HG02840 (cell line): ENCODE measurements at regions not wholly inside any gene's neighbourhood (a gene's known extent, or its start where the extent isn't known, plus 50 kb on each side); places are given as distances from the start of the nearest gene placed in this dataset.
"Not testable (repeated sequence)": the region's sequence is repeated elsewhere in the genome, so short reads cannot be mapped to it uniquely, and the experiment has no call there.

Experiments
- ATAC-seq: cut with Tn5 transposase; IDR thresholded peaks from one replicate; pipeline ENCODE4 v1.9.1; 2021; ENCODE audit warnings: mild to moderate bottlenecking, moderate library complexity, moderate number of reproducible peaks; ENCODE audit not compliant: unreplicated experiment, low FRiP score

DNA sequence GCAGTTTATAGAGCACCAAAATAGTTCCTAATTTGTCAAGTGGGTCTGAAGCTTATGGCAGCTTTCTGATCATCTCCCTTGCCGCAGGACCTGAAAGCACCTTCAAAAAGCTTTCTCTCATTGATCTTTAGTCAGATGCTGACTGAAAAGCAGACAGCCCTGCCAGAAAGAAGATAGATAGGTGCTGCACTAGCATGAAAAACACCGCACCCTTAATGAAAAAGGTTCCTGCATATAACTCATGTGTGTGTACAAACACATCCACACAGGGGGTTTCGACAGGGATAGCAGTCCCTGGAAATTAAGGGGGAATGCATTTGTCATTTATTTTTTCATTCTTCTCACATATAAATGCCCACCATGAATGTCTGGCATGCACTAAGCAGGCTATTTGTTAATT, 361.7 kb upstream of the SNX7 start:
- no peak for ATAC-seq

DNA sequence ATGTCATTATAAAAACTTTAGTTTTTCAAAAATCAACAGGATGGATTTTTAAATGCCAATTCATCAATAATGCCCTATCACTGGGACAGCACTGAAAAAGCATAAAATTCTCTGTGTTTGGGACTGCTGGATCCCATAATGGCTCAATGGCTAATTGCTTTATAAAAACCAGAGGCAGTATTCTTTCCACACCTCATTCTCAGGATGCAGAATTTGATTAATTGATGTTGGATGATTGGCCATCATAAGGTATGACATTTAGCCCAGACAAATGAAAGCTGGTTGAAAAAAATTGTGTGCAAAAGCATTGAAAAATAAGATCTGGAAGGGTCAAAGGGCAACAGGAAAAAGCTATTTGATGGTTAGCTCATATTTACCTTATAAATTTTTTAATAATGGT, 362.2 kb upstream of the SNX7 start:
- no peak for ATAC-seq

GRCh38 chr1:98298319-98298718, 363.2 kb upstream of the SNX7 start:
- no peak for ATAC-seq

- ATAC-seq = no peak
Observed at GRCh38 chr1:98296681-98297080, 364.8 kb upstream of the SNX7 start.

- ATAC-seq = no peak
Observed at GRCh38 chr1:98294127-98294526, 367.4 kb upstream of the SNX7 start.

DNA sequence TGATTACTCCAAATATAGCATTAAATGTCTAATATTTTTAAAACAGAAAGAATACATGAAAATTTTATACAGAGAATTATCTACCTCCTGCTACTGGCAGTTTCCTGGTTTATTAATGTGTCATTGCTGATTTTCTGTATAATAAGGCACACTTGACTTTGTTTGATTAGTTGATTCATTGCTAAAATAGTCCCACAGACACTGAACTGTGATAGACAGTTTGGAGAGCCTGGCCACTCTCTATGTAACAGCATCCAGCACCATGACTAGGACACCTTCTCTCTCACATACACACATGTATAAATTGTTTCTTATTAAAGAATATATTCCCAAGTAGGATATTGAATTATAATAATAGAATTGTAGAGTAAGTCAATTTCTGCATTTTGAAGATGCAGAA, 368.5 kb upstream of the SNX7 start:
- ATAC-seq = no peak

- no peak for ATAC-seq
Observed at GRCh38 chr1:98289311-98289710, 368.5 kb upstream of the DPYD start.

DNA sequence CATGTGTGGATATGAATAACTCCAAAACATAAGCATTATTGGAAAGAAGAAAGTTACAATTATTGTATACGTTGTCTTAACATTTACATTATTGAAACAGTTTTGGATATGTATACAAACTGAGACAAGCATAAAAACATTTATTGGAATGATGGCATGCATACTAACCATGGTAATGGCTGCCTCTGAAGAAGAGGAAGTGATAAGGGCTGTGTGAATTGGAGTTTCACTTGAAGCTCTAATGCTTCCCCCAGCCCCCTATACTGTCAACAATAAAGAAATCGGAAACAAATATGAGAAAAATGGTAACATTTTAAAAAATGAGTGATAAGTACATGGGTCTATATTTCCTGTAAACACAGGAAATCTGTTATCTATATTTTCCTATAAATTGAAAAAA, 367.7 kb upstream of the DPYD start:
- ATAC-seq = no peak

- no peak for ATAC-seq
Observed at GRCh38 chr1:98287626-98288025, 366.8 kb upstream of the DPYD start.

- no peak for ATAC-seq
Observed at GRCh38 chr1:98286656-98287055, 365.8 kb upstream of the DPYD start.

- not testable (repeated sequence) for ATAC-seq
Observed at GRCh38 chr1:98285286-98285685, 364.5 kb upstream of the DPYD start.

- ATAC-seq = no peak
Observed at GRCh38 chr1:98280049-98280448, 359.2 kb upstream of the DPYD start.

DNA sequence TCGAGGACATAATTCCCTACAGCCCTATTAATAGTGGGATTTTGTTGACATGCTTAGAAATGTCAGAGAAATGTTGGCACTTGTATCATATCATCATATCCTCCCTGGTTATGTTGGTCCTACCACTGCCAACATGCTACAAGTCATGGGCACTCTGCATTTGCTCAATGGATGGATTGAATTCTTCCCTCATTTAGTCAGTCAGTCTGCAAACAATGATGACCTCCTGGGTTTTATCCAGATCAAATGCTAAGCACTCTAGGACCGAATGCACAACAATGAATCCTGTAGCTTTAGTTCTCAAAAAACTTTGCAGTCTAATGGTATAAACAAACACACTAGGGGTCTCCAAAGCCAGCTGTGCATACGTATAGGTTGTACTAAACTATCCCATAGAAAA, 357.2 kb upstream of the DPYD start:
- no peak for ATAC-seq

DNA sequence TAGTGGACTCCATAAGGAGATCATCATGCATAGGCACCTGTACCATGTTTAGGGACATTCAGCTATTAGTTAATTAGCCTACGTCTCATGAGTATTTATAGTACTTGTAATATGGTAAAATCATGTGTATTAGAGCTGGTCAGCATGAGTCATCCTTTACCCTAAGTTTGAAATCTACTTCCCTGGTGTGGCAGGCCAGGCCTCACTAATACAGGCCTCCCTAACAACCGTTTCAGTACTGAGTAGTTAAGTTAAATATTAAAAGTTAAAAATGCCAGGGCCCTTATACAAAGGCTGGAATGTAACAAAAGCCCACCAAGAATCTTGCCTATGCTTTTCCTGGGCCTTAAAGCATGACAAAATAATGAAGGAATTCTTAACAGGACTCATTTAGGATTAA, 356.3 kb upstream of the DPYD start:
- no peak for ATAC-seq

- ATAC-seq = no peak
Observed at GRCh38 chr1:98276514-98276913, 355.7 kb upstream of the DPYD start.

DNA sequence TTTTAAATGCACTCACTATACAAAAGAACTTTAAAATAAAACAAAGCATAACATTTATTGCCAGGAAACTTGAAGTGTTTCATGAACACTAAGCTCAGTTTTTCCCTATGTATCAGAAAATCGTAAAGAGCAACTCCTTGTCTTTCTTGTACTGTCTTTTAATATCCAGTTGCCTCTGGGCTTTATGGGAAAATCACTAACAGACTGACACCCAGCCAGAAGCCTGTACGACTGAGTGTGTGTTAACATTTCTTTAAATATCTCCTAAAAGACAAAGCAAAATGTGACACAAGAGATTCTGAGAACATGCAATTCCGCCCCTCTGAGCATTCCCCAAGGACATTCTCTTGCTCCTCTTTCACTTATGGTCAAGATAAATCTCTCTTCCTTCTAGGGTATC, 347.5 kb upstream of the DPYD start:
- ATAC-seq = no peak

DNA sequence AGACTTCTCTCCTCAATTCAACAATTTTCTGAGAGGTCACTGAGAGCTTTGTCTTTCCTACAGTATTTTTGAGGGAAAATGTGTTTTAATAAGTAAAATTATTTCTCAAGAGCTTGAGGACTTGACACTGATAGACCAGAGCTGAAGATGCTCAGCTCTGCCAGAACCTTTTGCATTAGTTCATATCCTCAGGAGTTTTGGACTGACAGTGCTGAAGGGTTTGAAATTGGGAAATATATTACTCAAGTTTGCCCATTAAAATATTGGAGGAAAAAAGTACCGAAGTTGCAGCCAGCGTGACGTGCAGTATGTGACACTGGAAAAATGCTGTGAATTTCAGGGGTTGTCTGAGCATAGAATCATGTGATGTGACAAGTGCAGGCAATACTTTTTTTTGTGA, 346.6 kb upstream of the DPYD start:
- no peak for ATAC-seq

DNA sequence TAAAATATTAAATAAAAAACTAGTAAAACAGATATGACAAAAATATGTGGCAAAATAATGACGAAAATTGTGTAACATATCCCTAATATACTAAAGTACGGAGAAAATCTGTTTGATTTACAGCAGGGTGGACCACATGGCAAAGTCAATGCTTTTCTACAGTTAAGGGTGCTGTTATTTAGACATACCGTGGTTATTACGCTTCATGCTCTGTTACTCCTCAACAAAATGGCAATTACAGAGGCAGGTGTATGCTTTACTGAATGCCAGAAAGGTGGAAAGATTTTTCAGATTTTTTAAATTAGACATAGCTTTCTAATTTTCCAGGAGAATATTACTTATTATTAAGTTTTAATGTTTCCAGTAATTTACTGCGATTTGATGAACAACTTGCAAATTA, 343.9 kb upstream of the DPYD start:
- no peak for ATAC-seq

DNA sequence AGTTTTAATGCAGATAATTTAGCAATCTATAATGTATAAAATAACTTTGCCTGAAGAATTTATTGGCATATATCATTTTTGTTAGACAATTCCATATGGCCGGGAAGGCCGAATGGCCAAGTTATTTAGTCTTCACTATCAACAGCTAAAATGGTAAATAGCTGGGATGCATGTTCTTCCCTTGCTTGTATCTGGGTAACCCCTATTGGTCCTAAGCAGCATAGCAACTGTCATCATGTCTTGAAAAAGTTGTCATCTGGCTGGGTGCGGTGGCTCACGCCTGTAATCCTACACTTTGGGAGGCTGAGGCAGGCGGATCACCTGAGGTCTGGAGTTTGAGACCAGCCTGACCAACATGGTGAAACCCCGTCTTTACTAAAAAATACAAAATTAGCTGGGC, 340.0 kb upstream of the DPYD start:
- ATAC-seq = no peak

DNA sequence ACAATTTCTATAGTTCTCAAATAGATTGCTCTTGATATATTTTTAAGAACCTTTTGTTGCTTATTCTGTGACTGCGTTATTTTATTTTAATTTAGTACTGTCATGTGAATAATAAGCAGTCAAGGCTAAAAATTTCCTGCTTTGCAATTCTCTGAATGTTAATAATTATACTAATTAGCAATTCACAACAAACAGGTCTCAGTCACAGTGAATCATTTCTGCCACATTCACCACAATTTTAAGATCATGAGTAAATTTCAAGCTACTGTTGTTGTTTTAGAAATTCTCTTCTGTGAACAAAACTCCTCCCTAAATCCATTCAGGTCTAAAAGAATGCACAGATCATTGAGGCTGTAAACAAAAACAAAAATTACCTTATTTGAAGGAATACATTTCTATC, 339.6 kb upstream of the DPYD start:
- ATAC-seq = no peak

DNA sequence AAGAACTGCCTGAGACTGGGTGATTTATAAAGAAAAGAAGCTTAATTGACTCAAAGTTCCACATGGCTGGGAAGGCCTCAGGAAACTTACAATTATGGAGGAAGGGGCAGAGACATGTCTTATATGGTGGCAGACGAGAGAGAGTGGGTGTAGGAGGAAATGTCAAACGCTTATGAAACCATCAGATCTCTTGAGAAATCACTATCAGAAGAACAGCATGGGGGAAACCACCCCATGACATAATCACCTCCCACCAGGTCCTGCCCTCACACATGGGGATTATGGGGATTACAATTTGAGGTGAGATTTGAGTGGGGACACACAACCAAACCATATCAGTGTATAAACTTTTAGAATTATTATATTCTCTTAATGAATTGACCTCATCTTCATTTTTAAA, 335.9 kb upstream of the DPYD start:
- ATAC-seq = no peak

DNA sequence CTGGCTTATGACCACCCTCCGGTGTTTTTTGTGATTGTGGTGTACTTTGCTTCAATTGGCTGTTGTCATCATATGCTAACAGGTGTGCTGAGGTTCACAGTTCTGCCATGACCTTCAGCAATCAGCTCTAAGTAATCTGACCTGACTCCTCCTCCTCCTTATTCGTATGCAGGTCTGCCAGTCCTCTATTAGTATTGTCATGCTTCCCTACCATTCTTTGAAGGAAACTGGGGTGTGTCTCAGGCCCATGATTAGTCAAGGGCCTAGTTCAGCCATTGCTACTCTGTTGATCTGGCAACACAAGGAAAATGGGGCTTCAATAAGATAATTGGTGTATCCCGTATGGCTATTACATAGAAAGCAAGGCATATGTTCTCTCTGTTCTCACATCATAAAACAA, 332.3 kb upstream of the DPYD start:
- no peak for ATAC-seq

GRCh38 chr1:98251497-98251896, 330.7 kb upstream of the DPYD start:
- ATAC-seq = no peak

DNA sequence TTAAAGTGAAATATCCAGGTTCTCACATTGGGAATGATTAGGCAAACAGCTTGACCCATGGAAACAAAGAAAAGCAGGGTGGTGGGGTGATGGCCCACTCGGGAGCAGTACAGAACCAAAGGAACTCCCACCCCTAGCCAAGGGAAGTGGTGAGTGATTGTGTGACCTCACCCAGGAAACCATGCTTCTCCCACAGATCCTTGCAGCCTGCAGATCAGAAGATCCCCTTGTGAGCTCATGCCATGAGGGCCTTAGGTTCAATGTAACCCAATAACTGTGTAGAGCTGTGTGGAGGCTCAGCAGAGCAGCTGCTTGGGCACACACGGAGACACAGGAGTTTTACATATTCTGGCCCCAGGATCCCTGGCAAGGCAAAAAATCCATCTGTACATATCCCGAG, 311.8 kb upstream of the DPYD start:
- ATAC-seq = no peak
